Hematopoietic multipotent progenitor cell treated with erythropoietin and hydrocortisone succinate and interleukin-3 and kit ligand, for 4 days (in vitro differentiated cells): ENCODE measurements at regions not wholly inside any gene's neighbourhood (a gene's known extent, or its start where the extent isn't known, plus 50 kb on each side); places are given as distances from the start of the nearest gene placed in this dataset.

Experiments used
- DNase-seq: peaks from one replicate; pipeline ENCODE4 v3.0.0-alpha.2; 2015

- DNase-seq: no peak
These were observed 281.9 kb downstream of the DRD1 start for GRCh38 chr5:175162036-175162435.

- DNase-seq: no peak
These were observed 284.0 kb downstream of the DRD1 start for GRCh38 chr5:175159956-175160355.

- DNase-seq: no peak
These were observed 295.3 kb downstream of the DRD1 start for GRCh38 chr5:175148636-175149172.

DNA sequence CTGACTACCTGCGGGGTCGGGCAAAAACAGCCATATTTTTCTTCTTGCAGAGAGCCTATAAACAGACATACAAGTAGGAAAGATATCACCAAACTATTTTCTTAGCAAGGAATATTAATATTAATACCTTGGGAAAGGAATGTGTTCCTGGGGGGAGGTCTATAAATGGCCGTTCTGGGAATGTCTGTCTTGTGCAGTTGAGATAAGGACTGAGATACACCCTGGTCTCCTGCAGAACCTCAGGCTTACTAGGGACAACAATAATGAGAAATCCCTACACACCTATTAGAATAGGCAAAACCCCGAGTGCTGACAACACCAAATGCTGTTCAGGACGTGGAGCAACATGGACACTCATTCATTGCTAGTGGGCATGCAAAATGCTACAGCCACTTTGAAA lies 297.2 kb downstream of the DRD1 start:
- DNase-seq: no peak

DNA sequence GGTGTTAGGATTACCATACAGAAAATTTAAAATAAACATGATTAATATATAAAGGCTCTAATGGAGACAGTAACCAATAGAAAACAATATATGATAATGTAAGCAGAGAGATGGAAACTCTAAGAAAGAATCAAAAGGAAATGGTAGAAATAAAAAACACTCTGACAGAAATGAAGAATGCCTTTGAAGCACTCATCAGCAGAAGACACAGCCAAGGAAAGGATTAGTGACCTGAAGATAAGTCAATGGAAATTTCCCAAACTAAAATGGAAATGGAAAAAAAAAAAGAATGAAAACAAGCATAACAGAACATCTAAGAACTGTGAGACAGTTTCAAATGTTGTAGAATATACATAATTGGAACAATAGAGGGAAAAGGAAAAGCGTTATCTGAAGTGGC lies 302.6 kb downstream of the DRD1 start:
- no peak for DNase-seq

DNA sequence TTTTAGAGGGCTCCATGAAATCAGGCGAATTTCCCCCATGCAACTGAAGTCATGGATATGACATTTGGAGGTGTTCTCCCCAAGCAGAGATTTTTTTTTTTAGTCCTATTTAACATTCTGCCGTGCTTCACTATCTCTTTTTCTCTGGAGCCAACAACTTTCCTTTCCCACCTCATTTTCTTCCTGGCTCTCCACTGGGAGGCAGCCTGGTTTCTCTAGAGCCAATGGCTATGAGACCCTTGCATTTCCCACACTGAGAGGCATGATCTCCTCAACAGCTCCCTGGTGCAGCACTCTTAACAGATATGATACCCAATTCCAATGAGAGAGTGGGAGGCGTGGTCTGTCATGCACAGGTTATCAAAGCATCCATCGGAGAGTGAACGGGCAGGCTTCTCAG lies 310.8 kb downstream of the DRD1 start:
- no peak for DNase-seq

- no peak for DNase-seq
These were observed 312.6 kb downstream of the DRD1 start for GRCh38 chr5:175131432-175131831.

GRCh38 chr5:175129619-175130018 lies 314.4 kb downstream of the DRD1 start:
- no peak for DNase-seq

GRCh38 chr5:175129121-175129520 lies 314.9 kb downstream of the DRD1 start:
- peak; percentile 13 for DNase-seq

DNA sequence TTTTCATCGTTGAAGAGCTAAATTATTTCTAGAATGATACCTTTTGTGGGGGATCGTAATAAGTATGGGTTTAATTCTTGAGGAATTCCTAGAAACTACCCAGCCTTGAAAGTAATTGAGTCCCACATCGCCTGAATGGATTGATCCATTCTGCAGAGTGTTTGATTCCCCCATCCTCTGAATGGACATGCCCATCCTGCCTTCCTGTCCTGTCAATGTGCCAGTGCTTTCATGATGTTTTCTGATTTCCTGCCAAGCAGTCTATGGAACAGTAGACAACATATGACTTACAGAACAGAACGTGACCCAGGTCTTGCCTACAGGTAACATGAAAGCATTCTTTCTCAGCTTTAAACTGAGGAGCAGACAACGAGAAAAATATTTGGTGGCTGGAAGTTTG lies 319.2 kb downstream of the DRD1 start:
- DNase-seq: no peak

- DNase-seq: no peak
These were observed 319.6 kb downstream of the DRD1 start for GRCh38 chr5:175124251-175124813.

DNA sequence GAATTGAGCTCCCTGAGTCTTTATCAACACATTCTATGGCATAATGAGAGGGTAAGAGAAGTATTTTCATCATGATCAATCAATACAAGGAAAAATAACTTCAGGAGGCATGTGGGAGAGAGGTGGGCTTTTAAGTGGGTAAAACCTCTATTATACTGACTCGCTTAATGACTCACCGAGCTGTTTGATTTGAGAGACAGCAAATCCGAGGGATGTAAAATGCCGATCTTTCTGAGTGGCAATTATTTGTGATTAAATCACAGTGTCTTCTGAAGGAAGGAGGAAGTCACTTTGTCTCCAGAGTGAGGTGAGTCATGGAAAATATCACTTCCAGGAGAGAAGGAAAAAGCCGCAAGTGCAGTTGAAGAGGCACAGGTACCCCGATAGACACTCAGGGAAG lies 320.4 kb downstream of the DRD1 start:
- DNase-seq: no peak

- no peak for DNase-seq
These were observed 322.5 kb downstream of the DRD1 start for GRCh38 chr5:175121457-175121856.

- DNase-seq: no peak
These were observed 323.6 kb downstream of the DRD1 start for GRCh38 chr5:175120412-175120811.

- DNase-seq: no peak
These were observed 325.2 kb downstream of the DRD1 start for GRCh38 chr5:175118700-175119309.

GRCh38 chr5:175116466-175117048 lies 327.4 kb downstream of the DRD1 start:
- DNase-seq: no peak

- DNase-seq: no peak
These were observed 328.2 kb downstream of the DRD1 start for GRCh38 chr5:175115831-175116230.

DNA sequence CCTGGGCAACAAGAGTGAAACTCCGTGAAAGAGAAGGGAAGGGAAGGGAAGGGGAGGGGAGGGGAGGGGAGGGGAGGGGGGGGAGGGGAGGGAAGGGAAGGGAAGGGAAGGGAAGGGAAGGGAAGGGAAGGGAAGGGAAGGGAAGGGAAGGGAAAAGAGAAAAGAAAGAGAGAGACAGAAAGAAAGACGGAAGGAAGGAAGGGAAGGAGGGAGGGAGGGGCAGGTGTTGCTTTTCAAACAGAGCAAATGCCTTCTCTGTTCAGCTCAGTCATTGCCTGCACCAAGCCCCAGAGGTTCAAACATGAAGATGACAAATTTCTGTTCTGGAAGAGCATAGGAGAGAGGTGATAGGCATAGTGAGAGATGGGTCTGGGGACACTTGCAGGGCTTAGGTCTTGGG lies 330.0 kb downstream of the DRD1 start:
- DNase-seq: no peak

DNA sequence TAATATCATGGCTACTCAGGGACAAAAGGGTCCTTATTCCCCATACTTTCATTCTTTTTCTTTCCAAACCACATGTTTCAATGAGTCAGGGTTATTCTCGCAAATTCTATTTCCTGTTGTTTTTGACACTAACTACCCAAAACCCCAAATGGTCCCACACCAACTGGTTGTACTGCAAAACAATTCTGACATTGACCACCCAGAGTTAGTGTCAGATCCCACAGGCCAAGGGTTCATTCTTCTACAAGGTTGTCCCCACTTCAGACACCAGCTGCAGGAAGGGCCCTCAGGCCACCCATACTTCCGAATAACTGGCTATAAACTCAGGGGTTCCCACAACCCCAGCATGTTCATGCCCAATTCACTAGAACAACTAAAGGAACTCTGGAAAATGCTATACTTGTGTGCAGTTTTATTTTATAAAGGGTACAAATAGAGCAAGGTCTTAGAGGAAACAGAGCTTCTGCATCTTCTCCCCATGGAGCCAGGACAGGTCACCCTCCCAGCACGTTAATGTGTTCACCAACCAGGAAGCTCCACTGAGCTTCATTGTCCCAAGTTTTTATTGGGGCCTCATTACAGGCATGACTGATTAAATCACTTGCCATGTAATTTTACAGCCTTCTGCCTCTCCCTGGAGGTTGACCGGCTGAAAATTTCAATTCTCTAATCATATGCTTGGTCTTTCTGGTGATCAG lies 334.8 kb downstream of the DRD1 start:
- DNase-seq: no peak

DNA sequence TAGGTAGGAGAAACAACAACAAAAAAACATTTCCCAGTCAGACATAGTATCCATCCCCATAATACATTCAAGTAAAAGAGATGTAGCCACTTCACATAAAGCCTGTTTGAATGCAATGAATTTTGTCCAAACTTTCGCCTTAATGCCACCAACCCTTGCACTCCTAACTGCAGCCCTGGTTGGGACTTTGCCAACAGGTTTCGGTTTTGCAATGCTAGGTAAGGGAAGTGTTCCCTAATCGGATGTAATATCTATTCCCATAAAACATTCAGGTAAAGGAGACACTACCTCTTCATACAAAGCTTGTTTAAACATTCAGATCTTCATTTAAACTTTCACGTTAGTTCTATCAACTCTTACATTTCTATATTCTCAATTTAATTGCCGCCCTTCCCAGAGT lies 336.1 kb downstream of the DRD1 start:
- no peak for DNase-seq

GRCh38 chr5:175107028-175107588 lies 336.9 kb downstream of the DRD1 start:
- no peak for DNase-seq

DNA sequence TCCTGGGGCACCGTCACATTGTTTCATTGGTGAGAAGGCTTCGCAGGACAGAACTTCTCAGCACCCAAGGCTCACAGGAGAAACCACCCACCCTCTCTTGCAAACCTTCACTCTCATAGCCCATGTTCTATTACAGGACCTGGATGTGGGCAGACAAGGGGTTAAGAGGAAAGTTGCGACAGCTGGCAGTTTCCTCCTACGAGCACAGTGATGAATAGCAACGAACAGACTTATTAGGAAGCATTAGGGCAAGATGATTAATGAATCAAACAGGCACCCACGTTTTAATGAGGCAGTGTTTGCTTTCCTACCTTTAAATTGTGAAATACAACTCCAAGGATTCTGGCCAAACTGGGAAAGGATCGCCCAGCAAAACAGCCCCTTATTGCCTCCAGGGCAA lies 339.3 kb downstream of the DRD1 start:
- DNase-seq: no peak

GRCh38 chr5:175103746-175104145 lies 340.2 kb downstream of the DRD1 start:
- no peak for DNase-seq

GRCh38 chr5:175102717-175103116 lies 341.3 kb downstream of the DRD1 start:
- DNase-seq: no peak
